ENCODE measurements at regions not wholly inside any gene's neighbourhood (a gene's known extent, or its start where the extent isn't known, plus 50 kb on each side); places are given as distances from the start of the nearest gene placed in this dataset.

GRCh38 chr2:221034026-221034701 is 537.9 kb downstream of the EPHA4 start:
- no peak for DNase-seq

- DNase-seq, result no peak
Measured at GRCh38 chr2:221034973-221035372, 537.1 kb downstream of the EPHA4 start.

- DNase-seq, result no peak
Measured at GRCh38 chr2:221042926-221043325, 529.2 kb downstream of the EPHA4 start.

GRCh38 chr2:221044781-221045180 is 527.3 kb downstream of the EPHA4 start:
- DNase-seq, result no peak

- DNase-seq, result no peak
Measured at GRCh38 chr2:221050020-221050795, 521.9 kb downstream of the EPHA4 start.

- DNase-seq, result no peak
Measured at GRCh38 chr2:221051162-221051561, 520.9 kb downstream of the EPHA4 start.

- DNase-seq, result no peak
Measured at GRCh38 chr2:221060376-221060775, 511.7 kb downstream of the EPHA4 start.

GRCh38 chr2:221063568-221063967 is 508.5 kb downstream of the EPHA4 start:
- DNase-seq, result no peak

- no peak for DNase-seq
Measured at GRCh38 chr2:221064058-221064854, 507.8 kb downstream of the EPHA4 start.

GRCh38 chr2:221064880-221065279 is 507.2 kb downstream of the EPHA4 start:
- no peak for DNase-seq

GRCh38 chr2:221068123-221068522 is 504.0 kb downstream of the EPHA4 start:
- no peak for DNase-seq

GRCh38 chr2:221070106-221070505 is 502.0 kb downstream of the EPHA4 start:
- DNase-seq, result no peak

- no peak for DNase-seq
Measured at GRCh38 chr2:221073326-221074049, 498.6 kb downstream of the EPHA4 start.

- no peak for DNase-seq
Measured at GRCh38 chr2:221074238-221074637, 497.9 kb downstream of the EPHA4 start.

- no peak for DNase-seq
Measured at GRCh38 chr2:221075203-221075602, 496.9 kb downstream of the EPHA4 start.

GRCh38 chr2:221077251-221077650 is 494.9 kb downstream of the EPHA4 start:
- DNase-seq, result no peak

- no peak for DNase-seq
Measured at GRCh38 chr2:221077799-221078198, 494.3 kb downstream of the EPHA4 start.

- DNase-seq, result no peak
Measured at GRCh38 chr2:221085341-221085900, 486.7 kb downstream of the EPHA4 start.

GRCh38 chr2:221085936-221086335 is 486.2 kb downstream of the EPHA4 start:
- DNase-seq, result no peak

- DNase-seq, result no peak
Measured at GRCh38 chr2:221087779-221088178, 484.3 kb downstream of the EPHA4 start.

- DNase-seq, result no peak
Measured at GRCh38 chr2:221088506-221088905, 483.6 kb downstream of the EPHA4 start.

GRCh38 chr2:221095356-221095755 is 476.7 kb downstream of the EPHA4 start:
- no peak for DNase-seq

Measured in GOT3 (cell line).